ENCODE measurements at regions not wholly inside any gene's neighbourhood (a gene's known extent, or its start where the extent isn't known, plus 50 kb on each side); places are given as distances from the start of the nearest gene placed in this dataset.

DNA sequence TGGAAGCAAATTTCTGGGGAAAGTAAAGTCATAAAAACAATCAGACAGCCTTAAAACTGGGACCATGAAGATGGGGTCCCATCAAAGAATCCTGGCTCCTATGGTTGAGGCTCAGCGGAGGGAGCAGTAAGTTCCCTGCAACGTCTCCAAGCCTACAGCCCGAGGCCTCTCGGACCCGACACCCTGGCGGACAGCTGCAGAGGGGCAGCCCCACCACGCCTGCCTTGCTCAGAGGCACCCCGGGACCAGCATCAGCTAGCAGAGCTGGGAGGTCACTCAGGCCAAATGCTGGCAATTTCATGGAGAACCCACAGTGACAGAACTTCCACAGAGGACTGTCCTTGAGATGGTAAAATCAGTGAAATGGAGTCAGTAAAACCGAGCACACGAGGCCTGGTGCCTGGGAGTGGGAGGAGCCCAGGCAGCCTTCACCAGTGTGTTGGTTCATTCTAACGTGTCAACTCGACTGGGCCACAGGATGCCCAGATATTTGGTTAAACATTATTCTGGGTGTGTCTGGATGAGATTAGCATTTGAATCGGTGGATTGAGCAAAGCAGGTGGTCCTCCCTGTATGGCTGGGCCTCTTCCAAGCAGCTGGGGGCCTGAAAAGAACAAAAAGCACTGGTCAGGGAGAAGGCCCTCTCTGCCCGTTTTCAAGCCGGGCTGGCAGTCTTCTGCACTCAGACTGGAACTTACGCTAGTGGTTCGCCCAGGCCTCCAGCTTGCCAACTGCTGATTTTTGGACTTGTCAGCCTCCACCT is 96.2 kb upstream of the INSIG1 start:
- DNase-seq (ENCODE audit: low read depth in 4 of 4, low spot score in 3 of 4): no peak

DNA sequence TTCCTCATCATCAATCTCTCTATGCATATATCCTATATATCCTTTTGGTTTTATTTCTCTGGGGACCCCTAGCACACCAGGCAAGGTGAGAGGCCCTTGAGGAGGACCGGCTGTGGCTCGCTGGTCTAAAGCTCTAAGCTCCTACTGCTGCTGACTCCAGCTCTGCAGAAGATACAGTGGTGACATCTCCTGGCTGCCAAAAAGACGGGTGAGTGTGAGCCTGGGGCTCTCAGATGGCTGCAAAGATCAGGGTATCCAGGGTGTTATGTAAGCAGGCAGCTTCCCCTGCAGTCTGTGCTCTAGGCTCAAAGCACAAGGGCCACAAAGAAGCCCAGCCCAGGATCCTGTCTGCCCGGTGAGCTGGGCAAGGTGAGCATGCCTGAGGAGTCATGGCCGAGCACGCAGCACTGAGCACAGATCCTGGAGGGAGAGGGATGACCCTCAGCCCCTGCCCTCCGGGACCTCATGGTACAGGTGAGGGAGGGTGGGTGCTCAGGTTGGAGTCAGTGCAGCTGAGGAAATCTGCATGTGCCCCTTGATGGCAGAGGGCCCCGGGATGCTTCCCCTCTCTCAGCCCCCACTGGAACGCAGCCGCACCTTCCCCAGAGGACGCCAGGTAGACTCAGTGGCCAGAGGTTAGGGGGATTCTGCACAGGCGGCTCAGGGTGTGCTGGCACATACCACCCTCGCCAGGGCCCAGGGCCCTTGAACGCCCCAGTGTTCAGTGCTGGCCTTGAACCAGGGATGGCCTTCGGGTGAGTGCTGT is 95.4 kb upstream of the INSIG1 start:
- no peak for DNase-seq (ENCODE audit: low read depth in 4 of 4, low spot score in 3 of 4)

DNA sequence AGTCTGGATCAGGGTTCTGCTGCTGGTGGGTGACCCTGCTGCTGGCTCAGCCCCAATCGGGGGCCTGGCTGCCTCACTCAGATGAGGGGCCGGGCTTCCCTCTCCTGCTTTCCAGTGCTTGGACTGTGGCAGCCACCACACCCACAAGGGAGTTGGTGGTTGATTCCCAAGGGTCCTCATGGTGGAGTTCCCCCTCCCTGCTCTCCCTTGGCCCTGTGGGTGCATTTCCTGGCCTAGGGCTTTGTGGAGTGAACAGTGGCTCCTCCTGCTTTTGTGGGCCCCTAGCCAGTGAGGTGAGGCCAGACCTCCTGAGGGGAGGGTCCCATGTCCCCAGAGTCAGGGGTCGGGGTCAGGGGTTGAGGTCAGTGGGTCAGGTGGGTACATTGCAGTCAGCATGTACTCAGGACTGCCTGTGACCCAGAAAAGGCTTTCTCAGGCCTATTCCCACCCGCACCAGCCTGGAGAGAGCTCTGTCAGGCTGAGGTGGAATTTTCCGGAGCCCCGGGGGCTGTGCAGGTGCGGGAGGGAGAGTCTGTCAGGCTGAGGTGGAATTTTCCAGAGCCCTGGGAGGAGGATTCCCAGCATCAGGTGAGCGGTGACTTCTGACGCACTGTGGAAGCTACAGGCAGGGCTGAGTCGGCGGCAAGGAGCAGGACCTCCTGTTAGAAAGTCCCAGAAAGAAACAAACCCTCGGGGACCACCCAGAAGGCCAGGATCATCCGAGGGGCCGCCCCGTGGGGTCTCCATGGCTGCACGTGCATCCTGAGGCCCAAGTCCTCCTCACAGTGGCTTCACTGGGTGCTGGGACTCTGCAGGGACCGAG is 94.4 kb upstream of the INSIG1 start:
- no peak for DNase-seq (ENCODE audit: low read depth in 4 of 4, low spot score in 3 of 4)

DNA sequence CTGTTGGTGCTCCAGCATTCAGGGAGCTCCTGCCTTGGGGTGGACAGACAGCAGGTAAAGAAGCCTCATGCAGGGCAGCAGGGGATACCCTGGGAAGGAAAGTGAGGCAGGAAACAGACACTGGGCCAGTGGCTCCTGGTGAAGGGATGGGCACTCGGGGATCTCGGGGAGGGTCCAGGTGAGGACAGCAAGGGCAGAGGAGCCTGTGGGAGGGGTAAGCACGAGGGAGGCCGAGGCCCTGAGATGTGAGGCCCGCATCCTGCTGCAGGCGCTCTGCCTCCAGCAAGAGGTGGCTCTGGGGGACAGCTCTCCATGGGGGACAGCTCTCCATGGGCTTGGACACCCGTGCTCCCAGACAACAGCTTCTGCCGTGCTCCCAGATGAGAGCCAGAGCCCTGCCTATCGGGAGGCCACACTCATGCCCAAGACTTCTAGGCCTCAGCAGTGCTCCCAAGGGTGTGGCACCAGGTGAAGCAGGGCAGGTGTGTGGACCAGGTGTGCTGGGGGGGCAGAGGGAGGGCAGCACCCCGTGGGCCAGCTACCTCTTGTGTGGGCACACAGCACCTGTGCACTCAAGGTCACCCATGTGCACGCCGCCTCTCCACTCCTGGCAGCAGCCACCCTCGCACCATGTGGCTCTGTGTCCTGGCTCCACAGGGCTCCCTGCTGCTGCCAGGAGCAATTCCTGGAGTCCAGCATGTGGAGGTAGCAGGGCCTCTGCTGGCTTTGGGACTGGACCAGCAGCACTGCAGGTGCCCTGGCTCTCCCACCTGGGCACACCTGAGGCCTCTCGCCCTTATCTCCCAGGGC is 93.6 kb upstream of the INSIG1 start:
- no peak for DNase-seq (ENCODE audit: low read depth in 4 of 4, low spot score in 3 of 4)

DNA sequence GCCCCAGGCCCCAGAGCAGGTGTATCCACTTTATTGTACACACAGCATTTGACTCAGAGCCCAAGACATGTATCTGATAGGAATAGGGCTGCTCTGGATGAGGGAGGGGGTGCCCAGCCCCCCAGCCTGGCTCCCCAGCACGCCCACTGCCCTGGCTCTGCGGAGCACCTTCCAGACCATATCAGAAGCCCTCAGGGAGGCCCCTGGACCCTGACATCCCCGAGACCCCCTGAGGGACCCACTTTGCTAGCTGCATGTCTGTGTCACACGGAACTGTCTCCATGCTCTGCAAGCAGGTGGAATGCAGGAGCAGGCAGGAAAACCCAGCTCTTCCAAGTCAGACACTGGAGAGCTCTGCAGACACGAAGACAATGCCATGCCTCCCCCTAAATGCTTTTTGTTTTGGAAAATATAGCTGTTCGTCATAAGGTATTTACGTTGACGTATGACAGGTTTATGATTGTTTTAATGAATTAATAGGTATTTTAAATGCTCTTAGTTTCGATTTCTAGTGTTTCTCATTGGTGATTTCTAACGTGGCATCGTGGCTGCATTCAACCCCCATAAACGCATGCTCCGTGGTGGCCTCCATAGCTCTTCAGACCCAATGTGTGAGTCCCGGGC is 92.8 kb upstream of the INSIG1 start:
- DNase-seq (ENCODE audit: low read depth in 4 of 4, low spot score in 3 of 4): no peak

DNA sequence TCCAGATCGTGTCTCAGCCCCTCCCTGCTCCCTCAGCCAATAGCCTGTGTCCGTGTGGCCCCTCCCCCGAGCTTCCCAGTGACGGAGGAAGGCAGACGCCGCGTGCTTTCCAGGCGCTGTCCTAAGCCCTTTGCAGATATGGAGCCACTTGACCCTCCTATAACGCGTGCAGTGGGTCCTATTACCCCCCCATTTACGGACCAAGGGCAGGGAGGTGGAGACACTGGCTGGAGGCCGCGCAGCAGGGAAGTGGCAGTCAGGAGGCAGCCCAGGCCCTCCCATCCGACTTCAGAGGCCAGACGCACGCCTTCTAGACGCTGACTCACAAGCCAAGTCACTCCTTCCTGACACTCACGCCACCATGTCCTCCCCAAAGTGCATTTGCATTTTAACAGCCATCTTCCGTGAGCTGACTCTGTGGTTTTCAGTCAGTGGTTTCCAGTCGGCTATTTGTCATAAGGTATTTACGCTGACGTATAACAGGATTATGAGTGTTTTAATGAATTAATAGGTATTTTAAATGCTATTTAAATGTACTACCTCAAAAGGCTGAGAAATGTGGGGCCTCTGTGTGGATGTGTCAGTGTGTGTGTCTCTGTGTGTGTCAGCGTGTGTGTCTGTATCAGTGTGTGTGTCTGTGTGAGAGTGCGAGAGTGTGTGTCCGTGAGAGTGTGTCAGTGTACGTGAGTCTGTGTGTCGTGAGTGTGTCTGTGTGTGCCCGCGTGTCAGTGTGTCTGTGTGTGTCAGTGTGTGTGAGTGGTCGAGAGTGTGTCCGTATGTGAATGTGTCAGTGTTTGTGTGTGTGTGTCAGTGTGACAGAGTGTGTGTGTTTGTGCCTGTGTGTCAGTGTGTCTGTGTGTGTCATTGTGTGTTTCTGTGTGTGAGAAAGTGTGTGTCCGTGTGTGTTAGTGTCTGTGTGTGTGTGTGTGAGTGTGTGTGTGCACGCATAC is 92.0 kb upstream of the INSIG1 start:
- DNase-seq (ENCODE audit: low read depth in 4 of 4, low spot score in 3 of 4): peak in 1 of 4 donors; percentile 31

DNA sequence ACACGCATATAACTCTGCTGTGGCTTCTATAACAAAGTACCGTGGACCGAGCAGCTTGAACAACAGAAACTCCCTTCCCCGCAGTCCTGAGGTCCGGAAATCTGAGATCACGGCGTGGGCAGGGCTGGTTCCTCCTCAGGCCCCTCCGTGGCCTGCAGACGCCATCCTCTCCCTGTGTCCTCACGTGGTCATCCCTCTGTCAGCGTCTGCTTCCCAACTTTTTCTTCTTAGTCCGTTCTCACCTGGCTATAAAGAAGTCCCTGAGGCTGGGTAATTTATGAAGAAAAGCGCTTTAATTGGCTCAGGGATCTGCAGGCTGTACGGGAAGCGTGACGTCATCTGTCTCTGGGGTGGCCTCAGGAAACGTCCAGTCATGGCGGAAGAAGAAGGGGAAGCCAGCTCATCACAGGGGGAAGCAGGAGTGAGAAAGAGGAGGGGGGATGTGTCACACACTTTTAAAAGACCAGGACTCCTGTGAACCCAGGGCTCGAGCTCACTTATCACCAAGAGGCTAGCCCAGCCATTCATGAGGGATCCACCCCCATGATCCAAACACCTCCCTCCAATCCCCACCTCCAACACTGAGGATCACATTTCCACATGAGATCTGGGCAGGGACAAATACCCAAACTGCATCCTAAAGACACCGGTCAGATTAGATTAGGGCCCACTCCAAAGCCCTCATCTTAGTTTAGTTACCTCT is 91.2 kb upstream of the INSIG1 start:
- DNase-seq (ENCODE audit: low read depth in 4 of 4, low spot score in 3 of 4): no peak

DNA sequence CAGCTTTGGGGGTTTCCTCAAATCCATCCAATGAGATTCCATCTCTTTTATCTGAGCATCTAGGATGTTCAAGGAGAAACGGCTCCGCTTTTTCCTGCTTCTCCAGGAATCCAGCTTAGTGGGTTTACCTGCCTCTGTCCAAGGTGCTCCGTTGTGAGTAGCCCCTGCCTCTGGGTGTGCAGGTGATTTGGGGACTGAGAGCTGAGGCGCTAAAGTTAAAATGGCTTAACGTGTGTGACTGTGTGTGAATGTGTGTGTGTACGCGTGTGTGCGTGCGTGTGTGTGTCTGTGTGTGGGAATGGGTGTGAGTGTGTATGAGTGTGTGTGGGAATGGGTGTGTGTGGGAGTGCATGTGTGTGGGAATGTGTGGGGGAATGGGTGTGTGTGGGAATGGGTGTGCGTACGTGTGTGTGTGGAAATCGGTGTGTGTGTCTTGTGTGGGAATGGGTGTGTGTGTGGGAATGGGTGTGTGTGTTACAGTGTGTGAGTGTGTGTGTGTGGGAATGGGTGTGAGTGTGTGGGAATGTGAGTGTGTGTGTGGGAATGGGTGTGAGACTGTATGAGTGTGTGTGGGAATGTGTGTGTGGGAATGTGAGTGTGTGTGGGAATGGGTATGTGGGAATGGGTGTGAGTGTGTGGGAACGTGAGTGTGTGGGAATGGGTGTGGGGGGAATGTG is 90.2 kb upstream of the INSIG1 start:
- DNase-seq (ENCODE audit: low read depth in 4 of 4, low spot score in 3 of 4): no peak

DNA sequence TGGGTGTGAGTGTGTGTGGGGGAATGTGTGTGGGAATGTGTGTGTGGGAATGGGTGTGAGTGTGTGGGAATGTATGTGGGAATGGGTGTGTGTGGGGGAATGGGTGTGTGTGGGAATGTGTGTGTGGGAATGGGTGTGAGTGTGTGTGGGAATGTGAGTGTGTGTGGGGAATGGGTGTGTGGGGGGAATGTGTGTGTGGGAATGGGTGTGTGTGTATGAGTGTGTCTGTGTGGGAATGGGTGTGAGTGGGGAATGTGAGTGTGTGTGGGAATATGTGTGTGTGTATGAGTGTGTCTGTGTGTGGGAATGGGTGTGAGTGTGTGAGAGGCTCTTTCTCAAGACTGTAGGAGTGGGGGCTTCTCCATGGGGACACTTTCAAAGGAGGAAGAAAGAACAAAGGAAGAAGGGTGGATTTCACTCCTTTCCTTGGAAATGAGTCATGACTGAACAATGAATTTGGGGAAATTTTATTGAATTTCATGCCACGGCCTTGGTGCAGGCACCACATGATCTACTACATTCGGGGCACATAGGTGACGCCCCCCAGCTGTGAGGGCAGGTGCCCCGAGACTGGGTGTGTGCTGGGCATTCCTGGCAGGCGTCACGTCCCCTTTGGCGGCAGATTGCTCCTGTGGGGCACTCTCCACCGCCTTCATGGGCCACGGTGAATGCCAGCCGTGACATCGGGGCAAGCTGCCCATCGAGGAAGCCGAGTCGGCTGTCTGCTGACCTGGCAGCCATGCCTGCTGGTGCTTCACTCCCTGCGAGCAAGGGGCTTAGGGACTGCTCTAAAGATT is 88.8 kb upstream of the INSIG1 start:
- no peak for DNase-seq (ENCODE audit: low read depth in 4 of 4, low spot score in 3 of 4)

DNA sequence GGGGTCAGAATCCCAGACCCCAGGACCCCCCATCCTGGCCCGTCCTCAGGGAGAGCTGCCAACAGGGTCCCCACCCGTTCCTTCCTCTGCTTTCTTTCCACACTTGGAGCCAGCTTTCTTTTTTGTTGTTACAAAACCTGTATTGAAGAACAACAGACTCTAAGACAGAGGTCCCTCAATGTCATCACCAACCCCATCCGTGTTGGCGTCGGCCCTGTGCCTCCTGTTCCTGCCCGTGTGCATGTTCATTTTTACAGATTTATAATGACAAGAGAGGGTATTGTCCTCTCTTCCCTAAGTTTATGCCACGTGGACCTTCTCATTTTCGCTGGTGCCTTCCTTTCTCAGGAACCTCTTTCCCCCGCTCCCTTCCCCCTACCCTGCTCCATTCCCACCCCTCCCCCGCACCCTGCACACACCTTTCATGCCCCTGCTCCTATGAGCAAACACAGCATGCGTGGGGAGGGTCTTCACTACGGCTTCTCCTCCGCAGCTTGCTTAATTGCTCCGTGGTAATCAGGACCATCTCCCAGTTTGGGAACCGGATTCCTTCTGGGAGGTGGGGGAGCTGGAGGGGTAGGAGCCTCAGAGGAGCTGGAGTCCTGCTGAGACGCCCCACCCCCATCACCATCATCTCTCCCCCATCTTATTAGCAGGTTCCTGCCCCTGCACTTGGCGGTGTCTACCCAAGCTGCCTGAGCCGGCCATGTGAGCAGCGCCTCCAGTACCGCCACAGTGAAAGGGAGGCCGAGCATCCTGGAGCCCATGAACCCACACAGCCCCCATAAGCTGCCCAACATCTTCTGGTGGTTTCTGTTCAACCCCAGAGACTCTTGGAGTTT is 88.0 kb upstream of the INSIG1 start:
- no peak for DNase-seq (ENCODE audit: low read depth in 4 of 4, low spot score in 3 of 4)

DNA sequence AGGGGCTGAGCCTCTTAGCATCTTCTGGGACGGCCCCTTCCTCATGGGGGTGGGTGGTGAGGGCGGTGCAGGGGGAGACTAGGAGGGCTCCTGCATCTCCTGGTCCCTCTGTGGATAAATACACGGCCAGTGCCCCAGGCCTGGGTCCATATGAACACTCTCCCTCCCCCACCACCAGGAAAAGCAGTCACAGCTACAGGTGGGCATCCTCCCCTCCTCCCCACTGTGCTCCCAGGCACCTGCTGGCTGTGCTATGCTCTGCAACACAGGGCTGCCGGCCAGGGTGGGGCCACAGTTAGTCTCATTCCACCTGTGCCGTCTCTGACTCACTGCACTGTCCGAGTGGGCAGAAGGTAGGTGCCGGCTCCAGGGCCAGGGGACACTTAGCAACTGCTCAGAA is 87.3 kb upstream of the INSIG1 start:
- no peak for DNase-seq (ENCODE audit: low read depth in 4 of 4, low spot score in 3 of 4)

DNA sequence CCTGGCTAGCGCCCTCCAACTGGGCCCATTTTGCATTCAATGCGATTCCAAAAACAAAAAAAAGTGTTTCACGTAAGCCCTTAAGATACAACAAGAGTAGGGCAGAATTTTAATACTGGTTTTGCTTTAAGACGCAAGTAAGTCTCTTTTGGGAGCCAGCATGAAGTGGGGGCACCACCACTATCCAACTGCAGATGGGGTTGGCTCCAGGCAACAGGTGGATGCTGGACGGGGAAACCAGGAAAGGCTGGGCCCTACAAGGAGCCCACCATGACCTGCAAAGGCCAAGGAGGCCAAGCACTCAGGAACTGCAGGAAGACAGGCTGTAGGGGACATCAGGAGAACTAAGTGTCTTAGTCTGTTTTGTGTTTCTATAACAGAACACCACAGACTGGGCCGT is 86.5 kb upstream of the INSIG1 start:
- no peak for DNase-seq (ENCODE audit: low read depth in 4 of 4, low spot score in 3 of 4)

DNA sequence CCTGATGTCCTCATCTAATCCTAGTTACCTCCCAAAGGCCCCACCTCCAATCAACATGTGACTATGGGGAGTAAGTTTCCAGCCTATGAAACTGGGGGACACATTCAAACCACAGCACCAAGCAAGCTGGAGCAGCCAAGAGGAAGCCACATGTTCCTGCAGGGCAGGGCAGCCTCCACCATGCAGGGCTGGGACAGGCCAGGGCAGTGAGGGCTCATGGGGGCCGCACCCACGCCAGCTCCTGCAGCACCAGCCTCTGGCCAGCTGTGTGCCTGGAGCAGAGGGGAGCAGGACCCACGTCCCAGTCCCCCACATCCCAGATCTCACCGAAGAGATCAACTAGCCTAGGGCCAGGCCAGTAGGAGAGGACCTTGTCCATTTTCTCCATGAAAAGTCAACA is 85.9 kb upstream of the INSIG1 start:
- DNase-seq (ENCODE audit: low read depth in 4 of 4, low spot score in 3 of 4): no peak

DNA sequence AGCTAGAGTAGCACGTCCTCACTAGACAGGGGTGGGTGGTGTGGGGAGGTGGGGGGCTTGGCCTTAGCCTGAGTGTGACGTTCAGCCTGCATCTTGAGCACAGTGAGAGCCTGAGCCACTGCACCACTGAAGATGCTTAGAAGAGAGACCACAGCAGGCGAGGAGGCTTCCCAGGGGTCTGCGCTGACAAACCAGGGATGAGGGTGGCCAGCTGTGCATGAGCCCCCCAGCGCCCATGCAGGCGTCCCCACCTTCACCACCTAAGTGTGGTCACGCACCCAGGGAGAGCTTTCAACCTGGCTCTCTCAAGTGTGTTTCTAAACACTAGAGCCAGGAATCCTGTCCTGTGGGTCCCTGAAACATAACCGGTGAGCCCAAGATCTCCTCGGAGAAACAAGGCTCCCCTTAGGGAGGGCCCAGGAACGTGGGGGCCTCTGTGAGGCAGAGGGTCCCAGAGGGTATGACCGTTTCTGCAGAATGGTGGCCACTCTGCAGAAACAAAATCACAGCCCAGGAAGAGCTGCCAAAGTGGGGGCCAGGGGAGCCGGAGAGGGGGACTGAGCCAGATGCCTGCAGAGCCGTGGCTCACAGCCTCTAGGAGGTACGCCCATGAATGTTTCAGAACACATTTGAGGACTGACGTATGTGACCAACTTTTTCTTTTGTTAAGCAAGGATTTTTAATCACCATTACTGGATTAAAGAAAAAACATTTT is 85.2 kb upstream of the INSIG1 start:
- DNase-seq (ENCODE audit: low read depth in 4 of 4, low spot score in 3 of 4): no peak

DNA sequence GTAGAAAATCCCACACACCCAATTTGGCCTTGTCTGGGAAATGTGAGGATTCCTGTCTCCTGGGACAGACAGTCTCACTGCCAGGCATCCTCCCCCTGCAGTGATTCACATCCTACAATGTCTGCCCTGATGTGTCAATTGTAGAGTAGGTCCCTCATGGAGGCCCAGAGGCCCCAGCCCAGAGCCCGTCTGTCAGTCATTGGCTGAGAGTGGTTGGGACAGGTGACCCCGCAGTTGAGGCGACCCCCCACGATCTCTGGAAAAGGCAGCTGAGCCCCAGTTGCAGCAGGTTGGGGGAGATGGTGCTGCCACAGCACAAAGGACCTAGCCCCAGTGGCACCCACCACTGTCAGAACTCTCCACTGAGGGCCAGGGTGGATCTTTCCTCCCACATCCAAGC is 84.3 kb upstream of the INSIG1 start:
- DNase-seq (ENCODE audit: low read depth in 4 of 4, low spot score in 3 of 4): no peak
